Suppressor macrophage treated with lipopolysaccharide for 1 hour (primary cell): ENCODE measurements at regions not wholly inside any gene's neighbourhood (a gene's known extent, or its start where the extent isn't known, plus 50 kb on each side); places are given as distances from the start of the nearest gene placed in this dataset.
"Not testable (repeated sequence)": the region's sequence is repeated elsewhere in the genome, so short reads cannot be mapped to it uniquely, and the experiment has no call there.

Source experiments
- DNase-seq, 3 donors: peaks; one replicate each; pipeline ENCODE4 v3.0.0-alpha.2; 2020 to 2022

DNA sequence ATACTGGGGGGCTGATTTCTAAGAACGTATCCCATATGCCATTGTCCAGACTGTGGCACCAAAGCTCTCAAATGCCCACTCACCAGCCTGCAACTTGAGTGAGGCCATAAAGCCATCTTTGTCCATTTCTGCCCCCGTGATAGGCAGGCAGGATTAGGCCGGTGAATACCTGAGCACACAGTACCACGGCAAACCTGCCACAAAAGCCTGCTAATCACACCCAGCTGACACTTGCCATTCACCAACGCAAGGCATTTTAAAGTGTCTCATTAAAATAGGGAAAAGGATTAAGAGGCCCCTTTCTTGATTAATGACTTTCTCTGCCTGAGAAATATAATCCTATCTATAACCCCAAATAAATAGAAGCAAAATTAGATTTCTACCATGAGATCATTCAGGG lies 111.4 kb upstream of the NANOS1 start:
- DNase-seq: no peak

- peak; percentile 57 to 75 (median 62) for DNase-seq
Observed at GRCh38 chr10:118918587-118918986, 110.9 kb upstream of the NANOS1 start.

DNA sequence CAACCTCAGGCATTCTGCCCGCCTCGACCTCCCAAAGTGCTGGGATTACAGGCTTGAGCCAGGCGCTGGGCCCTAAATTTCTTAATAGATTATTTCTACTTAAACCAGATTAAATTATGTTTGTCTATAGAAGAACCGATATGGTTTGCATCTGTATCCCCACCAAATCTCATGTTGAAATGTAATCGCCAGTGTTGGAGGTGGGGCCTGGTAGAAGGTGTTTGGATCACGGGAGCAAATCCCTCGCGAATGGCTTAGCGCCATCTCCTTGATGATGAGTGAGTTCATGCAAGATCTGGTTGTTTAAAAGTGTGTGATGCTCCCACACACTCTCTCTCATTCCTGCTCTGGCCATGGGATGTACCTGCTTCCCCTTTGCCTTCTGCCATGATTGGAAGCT lies 109.3 kb upstream of the NANOS1 start:
- DNase-seq: no peak

DNA sequence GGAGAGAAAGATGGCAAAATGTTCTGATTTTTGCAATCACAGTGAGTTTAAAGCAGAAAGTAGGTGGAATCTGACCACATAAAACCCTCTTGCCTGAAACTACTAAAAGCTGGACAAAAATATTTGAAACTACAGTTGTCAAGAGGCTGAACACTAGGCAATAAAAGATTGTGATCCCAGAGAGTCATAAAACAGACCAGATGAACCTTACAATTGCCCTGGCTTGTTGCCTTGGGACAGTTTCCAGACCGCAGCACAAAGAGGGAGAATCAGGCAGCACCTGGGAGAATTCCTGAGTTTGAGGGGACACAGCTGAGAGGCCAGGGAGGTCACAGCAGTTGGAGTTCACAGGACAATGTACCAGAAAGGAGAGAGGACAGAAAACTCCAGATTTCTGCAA lies 107.3 kb upstream of the NANOS1 start:
- DNase-seq: no peak

DNA sequence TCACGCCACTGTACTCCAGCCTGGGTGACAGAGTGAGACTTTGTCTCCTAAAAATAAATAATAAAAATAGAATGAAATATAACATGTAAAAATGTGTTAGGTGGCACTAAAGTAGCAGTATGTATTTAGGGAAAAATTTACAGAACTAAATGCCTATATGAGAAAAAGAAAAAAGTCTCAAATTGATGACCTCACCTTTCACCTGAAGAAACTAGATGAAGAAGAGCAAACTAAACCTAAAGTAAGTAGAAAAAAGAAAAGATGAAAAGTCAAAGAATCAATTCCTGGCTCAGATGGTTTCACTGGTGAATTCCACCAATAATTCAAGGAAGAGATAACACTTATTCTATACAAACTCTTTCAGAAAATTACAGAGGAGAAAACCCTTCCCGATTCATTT lies 106.5 kb upstream of the NANOS1 start:
- DNase-seq: no peak

- DNase-seq: no peak
Observed at GRCh38 chr10:118924493-118924892, 105.0 kb upstream of the NANOS1 start.

DNA sequence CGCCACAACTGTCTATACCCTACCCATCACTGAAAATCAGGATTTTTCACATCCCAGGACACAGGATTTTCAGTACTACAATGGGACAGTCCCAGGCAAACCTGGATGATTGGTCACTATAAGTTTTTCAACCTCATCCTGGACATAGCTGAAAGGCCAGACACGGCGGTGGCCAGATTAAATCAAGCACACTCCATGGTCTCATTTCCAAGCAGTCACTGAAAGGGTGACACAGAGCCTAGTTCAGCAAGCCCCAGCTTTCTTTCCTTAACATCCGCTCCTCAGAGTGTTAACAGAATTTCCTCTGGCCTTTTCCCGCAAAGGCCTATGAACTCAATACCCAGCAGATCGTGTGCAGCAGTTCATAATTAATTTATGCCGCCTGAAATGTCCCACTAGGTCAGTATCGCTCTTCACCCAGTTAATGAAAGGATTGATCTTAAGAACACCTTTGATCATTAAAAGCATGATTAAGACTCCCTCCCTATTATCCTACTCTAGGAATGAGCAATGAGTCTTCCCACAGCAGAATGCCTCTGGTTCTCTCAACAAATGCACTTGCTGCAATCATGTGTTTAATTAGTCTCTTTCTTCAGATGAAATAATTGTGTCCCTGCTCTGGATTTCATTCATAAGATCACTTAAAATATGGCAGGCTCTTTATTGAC lies 104.0 kb upstream of the NANOS1 start:
- DNase-seq: no peak

DNA sequence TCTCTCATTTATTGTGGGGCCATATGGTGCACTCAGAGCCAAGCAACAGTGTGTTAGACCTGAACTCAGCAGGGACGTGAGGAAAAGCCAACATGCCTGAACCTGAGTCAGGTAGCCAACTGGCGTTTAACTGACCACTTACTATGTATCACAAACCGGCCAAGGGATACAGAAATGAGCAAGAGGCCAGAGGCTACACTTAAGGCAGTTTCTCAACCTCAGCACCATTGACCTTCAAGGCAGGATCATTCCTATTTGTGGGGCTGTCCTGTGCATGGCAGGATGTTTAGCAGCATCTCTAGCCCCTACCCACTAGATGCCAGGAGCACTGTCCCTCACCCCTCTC lies 103.5 kb upstream of the NANOS1 start:
- DNase-seq: no peak

DNA sequence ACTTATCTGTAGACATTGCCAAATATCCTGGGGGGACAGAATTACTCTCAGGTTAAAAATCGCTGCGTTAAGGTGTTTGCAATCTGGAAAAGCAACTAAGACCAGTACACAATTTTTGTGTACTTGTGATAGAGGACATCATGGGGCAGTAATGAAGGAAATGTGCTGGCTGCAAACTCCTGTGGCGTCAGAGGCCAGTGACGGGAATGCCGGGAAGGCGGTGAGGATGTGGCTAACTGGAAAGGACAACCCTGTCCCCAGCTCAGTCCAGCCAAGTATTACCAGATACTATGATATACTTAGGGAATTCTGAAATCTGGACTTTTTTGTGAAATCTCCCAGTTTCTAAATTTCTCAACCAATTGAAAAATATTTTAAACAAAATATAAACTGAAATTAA lies 103.1 kb upstream of the NANOS1 start:
- no peak for DNase-seq

DNA sequence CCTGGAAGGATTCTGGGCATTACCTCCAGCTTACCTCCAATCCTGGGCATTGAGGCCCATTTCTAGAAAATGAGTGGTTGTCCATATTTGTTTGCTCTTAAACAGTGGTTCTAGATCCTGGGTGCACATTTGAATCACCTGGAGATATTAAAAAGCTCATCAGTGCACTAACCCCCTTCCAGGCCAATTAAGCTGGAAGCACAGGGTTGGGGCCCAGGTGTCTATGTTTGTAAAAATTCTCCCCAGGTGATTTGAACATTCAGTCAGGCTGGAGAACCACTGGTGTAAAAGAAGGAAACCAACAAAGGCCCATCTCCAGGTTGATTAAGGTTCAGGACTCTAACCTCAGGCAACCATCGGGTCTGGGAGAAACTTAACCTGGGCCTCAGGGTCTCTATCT lies 102.6 kb upstream of the NANOS1 start:
- DNase-seq: no peak

DNA sequence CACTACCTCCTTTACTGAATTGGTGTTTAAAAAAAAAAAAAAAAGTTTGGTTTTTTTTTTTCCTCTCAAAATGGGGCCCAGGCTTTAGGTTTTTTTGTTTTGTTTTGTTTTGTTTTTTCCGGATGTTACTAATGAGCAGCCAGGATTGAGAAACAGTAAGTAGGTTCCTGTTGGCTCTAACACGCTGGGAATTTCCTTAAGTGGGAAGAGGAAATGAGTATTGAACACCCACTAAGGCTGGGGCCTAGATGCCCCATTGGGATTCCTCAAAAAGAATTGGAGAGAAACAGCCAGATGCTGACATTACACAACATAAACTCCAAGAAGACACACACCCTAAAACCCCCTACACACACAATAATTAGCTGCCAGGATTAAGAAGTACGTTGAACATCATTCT lies 102.2 kb upstream of the NANOS1 start:
- peak; percentile 86 to 95 (median 92) for DNase-seq

DNA sequence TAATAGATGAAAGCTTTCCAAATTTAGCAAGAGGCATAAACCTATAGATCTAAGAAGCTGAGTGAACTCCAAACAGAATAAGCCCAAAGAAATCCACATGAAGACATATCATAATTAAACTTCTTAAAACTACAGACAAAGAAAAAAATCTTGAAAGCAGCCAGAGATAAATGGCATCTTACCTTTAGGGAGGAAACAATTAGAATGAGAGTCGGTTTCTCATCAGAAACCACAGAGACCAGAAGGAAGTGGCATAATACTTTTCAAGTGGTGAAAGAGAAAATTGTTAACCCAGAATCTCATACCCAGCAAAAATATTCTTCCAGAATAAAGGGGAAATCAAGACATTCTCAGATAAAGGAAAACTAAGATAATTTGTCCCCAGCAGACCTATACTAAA lies 98.9 kb upstream of the NANOS1 start:
- DNase-seq: no peak

DNA sequence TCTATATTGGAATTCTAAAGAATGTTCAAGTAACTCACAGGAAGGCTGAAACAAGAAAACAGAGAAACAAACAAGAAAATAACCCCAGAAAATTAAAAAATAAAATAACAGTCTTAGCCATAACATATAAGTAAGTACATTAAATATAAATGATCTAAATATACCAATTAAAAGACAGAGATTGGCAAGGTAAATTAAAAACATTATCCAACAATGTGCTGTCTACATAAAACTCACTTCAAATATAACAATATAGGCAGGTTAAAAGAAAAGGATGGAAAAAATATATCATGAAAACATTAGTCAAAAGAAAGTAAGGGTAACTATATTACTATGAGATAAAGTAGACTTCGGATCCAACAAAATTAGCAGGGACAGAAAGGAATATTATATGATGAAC lies 98.1 kb upstream of the NANOS1 start:
- no peak for DNase-seq

- DNase-seq: not testable (repeated sequence)
Observed at GRCh38 chr10:118932154-118932553, 97.4 kb upstream of the NANOS1 start.

GRCh38 chr10:118937226-118937625 lies 92.3 kb upstream of the NANOS1 start:
- peak in 2 of 3 donors; percentile 57 to 68 for DNase-seq

- peak; percentile 51 to 67 (median 59) for DNase-seq
Observed at GRCh38 chr10:118939211-118940007, 90.1 kb upstream of the NANOS1 start.

GRCh38 chr10:118940386-118940785 lies 89.1 kb upstream of the NANOS1 start:
- no peak for DNase-seq

GRCh38 chr10:118943253-118943652 lies 86.3 kb upstream of the NANOS1 start:
- DNase-seq: no peak

GRCh38 chr10:118944959-118945633 lies 84.4 kb upstream of the NANOS1 start:
- no peak for DNase-seq

DNA sequence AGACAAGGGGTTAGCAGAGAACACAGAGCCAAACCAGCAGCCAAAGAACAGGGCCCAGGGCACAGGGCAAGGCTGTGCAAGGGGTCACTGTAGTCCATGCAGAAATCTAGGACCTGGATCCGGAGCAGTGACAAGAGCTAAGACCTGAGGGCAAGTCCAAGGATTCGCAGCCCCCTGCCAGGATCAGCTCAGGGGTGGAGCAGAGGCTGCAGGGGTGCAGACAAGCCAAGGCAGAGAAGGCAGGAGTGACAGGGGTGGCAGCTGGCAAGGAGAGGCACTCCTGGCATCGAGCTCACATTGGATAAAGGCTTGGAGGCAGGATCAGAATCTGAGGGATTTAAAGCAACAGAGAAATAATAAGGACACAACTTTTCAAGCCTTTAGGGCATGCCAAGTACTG lies 80.7 kb upstream of the NANOS1 start:
- DNase-seq: no peak

DNA sequence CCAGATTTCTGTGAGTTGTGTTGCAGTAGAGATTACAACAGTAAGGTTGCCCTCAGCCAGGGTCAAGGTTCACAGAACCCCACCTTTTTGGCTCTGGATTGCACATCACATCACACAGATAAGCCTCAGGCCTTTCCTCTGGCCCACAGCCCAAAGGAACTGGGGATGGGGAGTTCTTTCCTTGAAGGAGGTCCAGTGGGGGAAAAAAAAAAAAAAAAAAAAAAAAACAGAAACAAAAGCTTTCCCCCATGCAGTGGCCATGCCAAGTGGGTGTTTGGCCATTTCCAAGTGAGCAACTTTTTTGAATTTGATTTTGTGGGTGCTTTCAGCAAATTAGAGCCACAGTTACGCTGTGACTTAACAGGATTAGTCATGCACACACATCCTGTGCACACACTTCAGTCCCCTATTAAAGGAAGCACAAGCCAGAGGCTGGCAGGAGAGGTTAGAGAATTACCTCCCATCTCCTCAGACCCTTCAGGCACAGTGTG lies 79.3 kb upstream of the NANOS1 start:
- peak; percentile 48 to 59 (median 55) for DNase-seq

- DNase-seq: no peak
Observed at GRCh38 chr10:118950997-118951637, 78.4 kb upstream of the NANOS1 start.
